ENCODE measurements at regions not wholly inside any gene's neighbourhood (a gene's known extent, or its start where the extent isn't known, plus 50 kb on each side); places are given as distances from the start of the nearest gene placed in this dataset.

GRCh38 chr7:32262315-32262714 is 192.1 kb upstream of the PDE1C start:
- no peak for DNase-seq

DNA sequence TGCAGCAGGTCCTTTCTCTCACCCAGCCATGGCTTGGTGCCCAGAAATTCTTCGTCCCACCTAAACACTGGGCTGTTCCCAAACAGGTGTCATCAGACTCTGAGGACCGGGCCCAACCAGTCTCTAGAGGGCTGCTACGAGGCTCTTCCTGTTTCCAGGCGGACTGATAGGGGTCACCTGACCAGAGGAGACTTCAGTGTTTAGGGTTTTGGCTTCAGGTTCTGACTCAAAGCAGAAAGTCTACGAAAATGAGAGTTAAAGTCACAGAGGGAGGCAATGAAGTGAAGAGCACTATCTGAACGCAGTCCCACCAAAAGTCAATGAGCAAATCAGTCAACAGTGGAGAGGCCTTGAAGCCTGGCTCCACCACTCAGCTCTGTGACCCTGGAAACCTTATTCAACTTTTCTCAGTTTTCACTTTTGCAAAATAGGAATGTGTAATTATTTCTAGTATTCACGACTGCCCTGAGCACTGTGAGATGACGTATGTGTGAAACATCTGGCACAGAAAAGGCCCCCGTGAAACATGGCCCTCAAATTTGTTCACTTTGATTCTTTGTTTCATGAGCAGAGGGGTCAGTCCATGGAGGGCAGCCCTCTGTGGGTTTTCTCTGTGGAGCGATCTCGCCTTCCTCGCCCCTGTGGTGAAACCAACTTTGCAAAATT is 189.9 kb upstream of the PDE1C start:
- DNase-seq: no peak

DNA sequence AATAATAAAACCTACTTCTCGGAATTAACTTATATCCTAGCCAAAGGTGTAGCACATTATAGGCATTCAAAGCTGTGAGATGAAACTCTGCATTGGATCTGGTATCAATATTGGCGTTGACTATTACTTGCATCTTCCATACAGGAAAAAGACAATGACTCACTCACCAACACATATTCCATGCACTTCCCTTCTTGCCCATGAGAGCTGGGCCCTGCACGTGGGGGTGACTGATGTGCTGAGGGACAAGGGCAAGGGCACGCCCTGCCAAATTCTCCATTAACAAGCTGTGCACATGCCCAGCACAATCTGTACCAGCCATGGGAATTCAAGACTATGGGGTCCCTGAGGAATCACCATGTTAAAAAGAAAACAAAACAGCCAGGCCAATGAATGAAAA is 188.1 kb upstream of the PDE1C start:
- no peak for DNase-seq

GRCh38 chr7:32257621-32258020 is 187.4 kb upstream of the PDE1C start:
- no peak for DNase-seq

- DNase-seq: no peak
Measured at GRCh38 chr7:32256811-32257210, 186.6 kb upstream of the PDE1C start.

GRCh38 chr7:32256376-32256775 is 186.2 kb upstream of the PDE1C start:
- no peak for DNase-seq

GRCh38 chr7:32255036-32255435 is 184.8 kb upstream of the PDE1C start:
- no peak for DNase-seq

DNA sequence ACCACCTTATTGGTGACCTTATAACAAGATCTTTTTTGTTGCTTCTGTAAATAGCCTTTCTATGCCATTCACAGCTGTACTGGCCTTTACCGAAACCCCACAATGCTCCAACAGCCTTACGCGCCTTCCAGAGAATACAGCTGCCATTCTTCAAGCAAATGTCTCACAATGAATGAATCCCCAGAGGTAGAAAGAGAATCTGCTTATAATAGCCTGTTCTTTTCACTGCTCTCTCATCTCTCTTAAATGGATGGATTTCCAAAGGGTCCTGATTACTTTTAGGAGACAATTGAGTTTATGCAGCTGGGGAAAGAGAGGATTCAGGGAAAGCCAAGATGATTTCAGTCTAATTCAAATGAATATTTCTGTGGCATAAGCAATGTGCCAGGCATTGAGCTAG is 183.1 kb upstream of the PDE1C start:
- DNase-seq: no peak

- no peak for DNase-seq
Measured at GRCh38 chr7:32251659-32252058, 181.5 kb upstream of the PDE1C start.

- no peak for DNase-seq
Measured at GRCh38 chr7:32250471-32251260, 180.5 kb upstream of the PDE1C start.

GRCh38 chr7:32250003-32250402 is 179.8 kb upstream of the PDE1C start:
- no peak for DNase-seq

DNA sequence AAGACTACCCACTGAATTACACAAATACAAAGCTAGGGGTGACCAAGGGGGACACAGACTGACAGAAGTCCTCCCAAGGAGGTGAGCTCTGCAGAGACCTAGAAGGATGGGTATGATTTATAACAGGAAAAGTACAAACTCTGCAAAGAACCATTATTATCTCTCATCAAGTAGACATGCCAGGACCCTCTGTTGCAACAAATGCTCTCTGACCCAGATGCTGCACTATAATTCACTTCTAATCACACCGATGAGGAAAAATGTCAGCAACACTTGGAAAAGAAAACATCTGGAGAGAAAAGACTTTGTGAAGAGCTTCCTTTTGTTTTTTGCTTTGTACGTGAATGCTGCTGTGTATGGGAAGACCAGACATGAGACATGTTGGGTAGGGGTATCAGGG is 178.3 kb upstream of the PDE1C start:
- DNase-seq: no peak

GRCh38 chr7:32244806-32245345 is 174.7 kb upstream of the PDE1C start:
- DNase-seq: no peak

DNA sequence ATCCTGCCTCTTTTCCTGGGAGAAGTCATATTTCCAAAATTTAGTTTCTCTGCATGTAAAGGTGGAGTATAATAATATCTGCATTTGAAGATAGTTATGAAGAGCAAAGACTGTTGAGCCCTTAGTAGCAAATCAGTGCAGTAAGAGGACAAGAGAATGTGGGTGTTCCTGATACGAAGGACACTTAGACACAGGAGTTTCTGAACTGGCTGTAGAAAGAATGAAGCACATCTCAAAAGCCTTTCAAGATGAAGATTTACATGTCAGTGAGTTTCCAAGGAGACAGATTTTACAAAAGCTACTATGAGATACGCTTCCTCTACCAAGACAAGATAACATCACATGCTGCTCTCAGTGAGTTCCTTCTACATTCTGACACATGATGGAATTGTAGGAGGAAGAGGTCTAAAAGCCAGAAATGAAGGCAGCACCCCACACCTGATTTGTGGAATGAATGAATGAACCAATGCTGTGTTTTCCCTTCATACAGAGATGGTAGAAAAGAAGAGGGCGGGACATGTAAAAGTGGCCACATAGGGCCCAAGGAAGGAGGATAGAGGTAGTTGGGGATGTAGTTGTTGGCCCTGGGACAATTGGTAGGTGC is 173.6 kb upstream of the PDE1C start:
- DNase-seq: no peak

DNA sequence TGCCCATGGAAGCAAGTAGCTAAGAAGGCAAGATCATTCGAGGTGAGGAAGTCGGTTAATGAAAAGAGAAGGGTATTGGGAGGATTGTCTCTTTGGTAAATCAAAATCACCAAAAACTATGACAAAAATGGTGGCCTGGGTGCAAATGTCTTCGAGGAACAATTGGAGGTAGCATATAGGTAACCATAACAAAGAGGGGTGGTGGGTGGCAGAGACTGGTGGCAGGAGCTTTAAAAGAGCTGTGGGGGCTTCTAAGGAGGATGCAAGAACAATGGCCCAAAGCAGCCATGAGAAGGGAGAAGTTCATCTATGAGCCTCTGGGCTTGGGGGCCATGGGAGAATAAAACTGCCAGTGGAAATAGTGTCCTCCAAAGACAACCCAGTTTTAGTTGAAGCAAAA is 172.2 kb upstream of the PDE1C start:
- DNase-seq: no peak

- DNase-seq: no peak
Measured at GRCh38 chr7:32241636-32242035, 171.4 kb upstream of the PDE1C start.

GRCh38 chr7:32239764-32240163 is 169.6 kb upstream of the PDE1C start:
- no peak for DNase-seq

GRCh38 chr7:32228601-32229000 is 158.4 kb upstream of the PDE1C start:
- no peak for DNase-seq

GRCh38 chr7:32227746-32228145 is 157.5 kb upstream of the PDE1C start:
- no peak for DNase-seq

GRCh38 chr7:32224276-32224675 is 154.1 kb upstream of the PDE1C start:
- DNase-seq: no peak

DNA sequence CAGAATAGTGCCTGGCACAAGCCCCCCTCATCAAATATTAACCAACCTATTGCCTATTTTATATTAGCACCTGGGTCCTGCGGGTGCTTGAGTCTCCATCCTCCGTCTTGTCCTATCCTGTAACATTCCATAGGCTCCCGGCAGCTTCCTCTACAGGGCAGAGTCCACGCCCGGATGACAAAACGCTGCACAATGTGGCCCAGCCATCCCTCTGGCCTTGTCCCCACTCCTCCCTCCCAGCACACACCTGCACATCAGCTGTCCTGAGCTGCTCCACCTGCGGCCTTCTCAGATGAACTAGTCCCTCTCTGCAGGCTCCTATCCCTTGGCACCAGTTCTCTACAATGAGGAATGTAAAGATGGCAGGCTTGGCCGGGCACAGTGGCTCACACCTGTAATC is 153.5 kb upstream of the PDE1C start:
- DNase-seq: no peak

DNA sequence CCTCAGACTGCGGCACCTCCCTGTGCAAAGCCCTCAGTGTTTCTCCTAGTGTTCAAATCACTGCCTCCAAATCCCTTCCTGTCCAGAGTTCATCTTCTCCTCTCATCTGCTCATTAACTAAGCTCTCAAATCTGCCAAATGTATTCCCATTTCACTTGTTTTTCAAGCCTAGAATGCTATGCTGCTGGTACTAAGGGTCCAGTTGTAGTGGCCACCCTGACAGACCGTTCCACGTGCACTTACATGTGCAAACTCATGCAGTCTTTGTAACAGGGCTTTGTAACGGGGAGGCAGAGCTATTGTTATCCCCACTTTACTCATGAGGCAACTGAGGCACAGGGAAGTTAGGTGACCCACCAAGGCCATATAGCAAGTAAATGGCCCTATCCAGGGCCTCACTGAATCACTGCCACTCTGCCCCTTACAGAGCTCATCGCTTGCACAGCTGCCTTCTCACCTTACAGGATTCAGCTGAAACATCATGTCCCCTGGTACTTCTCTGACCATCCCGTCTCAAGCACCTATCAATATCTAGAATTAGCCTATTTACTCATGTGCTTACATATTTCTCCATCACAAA is 153.0 kb upstream of the PDE1C start:
- no peak for DNase-seq

DNA sequence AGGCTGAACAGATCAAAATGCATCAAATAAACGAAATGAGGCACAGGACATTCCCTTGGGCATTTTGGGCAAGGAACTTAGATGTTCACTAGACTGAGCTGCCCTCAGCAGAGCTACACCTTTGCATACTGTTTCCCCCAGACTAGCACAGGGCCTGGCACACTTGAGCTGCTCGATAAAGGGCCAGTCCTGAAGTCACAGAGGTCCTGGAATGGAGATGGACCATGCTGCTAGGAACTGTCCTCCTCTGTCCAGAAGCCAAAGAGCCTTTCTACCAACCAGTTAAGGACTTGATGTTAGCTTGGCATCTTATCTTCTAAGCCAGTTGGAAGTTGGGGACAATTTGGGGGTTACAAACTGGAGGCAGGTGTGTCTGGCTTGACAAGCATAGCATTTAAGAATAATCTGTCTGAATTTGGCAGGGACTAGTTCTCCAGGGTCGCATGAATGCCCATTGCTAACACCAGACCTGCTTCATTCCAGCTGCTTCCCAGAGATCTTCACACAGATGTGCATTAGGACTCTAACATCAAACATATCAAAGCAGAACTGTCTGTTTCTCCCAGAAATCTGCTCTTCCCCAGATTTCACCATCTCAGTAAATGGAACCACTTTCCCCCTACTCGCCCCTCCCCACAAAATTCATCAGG is 152.2 kb upstream of the PDE1C start:
- DNase-seq: no peak

Data from NCI-H2081 treated with DMSO at 0.1 percent for 48 hours (cell line).